RWPE2 (cell line): ENCODE measurements at regions not wholly inside any gene's neighbourhood (a gene's known extent, or its start where the extent isn't known, plus 50 kb on each side); places are given as distances from the start of the nearest gene placed in this dataset.

Experiments
- ATAC-seq: fragments of 200-7000 bp; cut with Tn5 transposase; 3 replicates; pipeline ENCODE4 v1.9.1; 2021; ENCODE audit warnings: low read depth
- DNase-seq: peaks from one replicate; pipeline ENCODE4 v3.0.0-alpha.2; 2020; ENCODE audit warnings: low spot score
- H3K27ac ChIP-seq: fragments of 450-650 bp; 2 replicates; pipeline ENCODE4 v1.5.1; 2017; ENCODE audit warnings: mild to moderate bottlenecking; ENCODE audit not compliant: poor library complexity, severe bottlenecking
- H3K27me3 ChIP-seq: fragments of 250-450 bp; sonication (Bioruptor Pico); 2 replicates; pipeline ENCODE4 v1.5.1; 2021; ENCODE audit warnings: mild to moderate bottlenecking, moderate library complexity; ENCODE audit not compliant: insufficient read depth, poor library complexity, severe bottlenecking
- H3K36me3 ChIP-seq: fragments of 250-450 bp; sonication (Bioruptor Pico); 2 replicates; pipeline ENCODE4 v1.5.1; 2020; ENCODE audit warnings: low read depth, mild to moderate bottlenecking, moderate library complexity
- H3K4me1 ChIP-seq: fragments of 250-450 bp; sonication (Bioruptor Pico); 2 replicates; pipeline ENCODE4 v1.5.1; 2021; ENCODE audit warnings: mild to moderate bottlenecking, moderate library complexity; ENCODE audit not compliant: insufficient read depth, poor library complexity, severe bottlenecking
- H3K4me3 ChIP-seq: fragments of 250-450 bp; sonication (Bioruptor Pico); 2 replicates; pipeline ENCODE4 v1.5.1; 2021; ENCODE audit warnings: mild to moderate bottlenecking, moderate library complexity; ENCODE audit not compliant: severe bottlenecking
- H3K9me3 ChIP-seq: fragments of 250-450 bp; sonication (Bioruptor Pico); 2 replicates; pipeline ENCODE4 v1.5.1; 2021; ENCODE audit warnings: mild to moderate bottlenecking, moderate library complexity; ENCODE audit not compliant: severe bottlenecking
- TF ChIP-seq, protein P1 (sequence below): fragments of 450-650 bp; IDR thresholded peaks from one replicate; pipeline ENCODE4 v1.5.1; 2017; ENCODE audit warnings: mild to moderate bottlenecking, moderate library complexity; ENCODE audit not compliant: poor library complexity, severe bottlenecking

DNA sequence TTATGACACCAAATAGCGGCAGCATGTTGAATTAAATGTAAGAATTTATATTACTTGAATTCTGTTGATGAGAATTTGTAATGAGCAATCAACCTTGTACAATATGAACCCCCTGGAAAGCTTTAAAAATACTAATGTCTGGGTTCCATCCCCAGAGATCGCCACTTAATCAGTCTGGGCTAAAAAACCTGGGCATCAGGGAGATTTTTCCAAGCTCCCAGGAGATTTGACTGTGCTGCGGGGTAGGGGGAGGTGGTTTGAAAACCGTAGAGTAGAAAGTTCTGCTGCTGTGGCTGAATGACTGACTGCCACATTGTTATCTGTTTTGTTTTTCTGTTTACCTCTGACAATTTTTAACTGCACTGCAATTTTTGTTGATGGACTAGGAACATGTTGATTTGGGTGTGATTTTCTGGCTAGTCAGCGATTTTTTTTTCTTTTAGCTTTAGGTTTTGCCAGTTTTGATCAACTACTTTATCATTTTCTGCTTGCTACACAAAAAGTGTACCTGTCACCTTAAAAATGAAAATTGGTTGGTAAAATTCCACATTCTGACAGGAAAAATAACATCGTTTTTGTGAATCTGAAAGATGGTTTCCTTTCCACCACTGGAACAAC, 79.3 kb downstream of the PCTP start:
- no peak for ATAC-seq

GRCh38 chr17:55830699-55831471, 80.0 kb downstream of the PCTP start:
- no peak overlapping the region for H3K4me3 ChIP-seq
- no peaks in the 10 kb centered on the region for H3K36me3 ChIP-seq
- ATAC-seq (no peak), DNase-seq (no peak)
- no peak overlapping the region for H3K27ac ChIP-seq
- TF ChIP-seq, protein P1, sequence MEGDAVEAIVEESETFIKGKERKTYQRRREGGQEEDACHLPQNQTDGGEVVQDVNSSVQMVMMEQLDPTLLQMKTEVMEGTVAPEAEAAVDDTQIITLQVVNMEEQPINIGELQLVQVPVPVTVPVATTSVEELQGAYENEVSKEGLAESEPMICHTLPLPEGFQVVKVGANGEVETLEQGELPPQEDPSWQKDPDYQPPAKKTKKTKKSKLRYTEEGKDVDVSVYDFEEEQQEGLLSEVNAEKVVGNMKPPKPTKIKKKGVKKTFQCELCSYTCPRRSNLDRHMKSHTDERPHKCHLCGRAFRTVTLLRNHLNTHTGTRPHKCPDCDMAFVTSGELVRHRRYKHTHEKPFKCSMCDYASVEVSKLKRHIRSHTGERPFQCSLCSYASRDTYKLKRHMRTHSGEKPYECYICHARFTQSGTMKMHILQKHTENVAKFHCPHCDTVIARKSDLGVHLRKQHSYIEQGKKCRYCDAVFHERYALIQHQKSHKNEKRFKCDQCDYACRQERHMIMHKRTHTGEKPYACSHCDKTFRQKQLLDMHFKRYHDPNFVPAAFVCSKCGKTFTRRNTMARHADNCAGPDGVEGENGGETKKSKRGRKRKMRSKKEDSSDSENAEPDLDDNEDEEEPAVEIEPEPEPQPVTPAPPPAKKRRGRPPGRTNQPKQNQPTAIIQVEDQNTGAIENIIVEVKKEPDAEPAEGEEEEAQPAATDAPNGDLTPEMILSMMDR = no peak
- no peaks in the 10 kb centered on the region for H3K9me3 ChIP-seq
- H3K27me3 ChIP-seq = peaks cover 31% of the 10 kb centered on the region
- H3K4me1 ChIP-seq = no peaks in the 10 kb centered on the region

More for the DNA sequence above, 79.3 kb downstream of the PCTP start:
- H3K4me3 ChIP-seq = no peak overlapping the region
- H3K36me3 ChIP-seq = no peaks in the 10 kb centered on the region
- peaks cover 31% of the 10 kb centered on the region for H3K27me3 ChIP-seq
- no peak for DNase-seq
- no peaks in the 10 kb centered on the region for H3K9me3 ChIP-seq
- H3K27ac ChIP-seq = no peak overlapping the region
- TF ChIP-seq, protein P1 = no peak
- H3K4me1 ChIP-seq = no peaks in the 10 kb centered on the region

DNA sequence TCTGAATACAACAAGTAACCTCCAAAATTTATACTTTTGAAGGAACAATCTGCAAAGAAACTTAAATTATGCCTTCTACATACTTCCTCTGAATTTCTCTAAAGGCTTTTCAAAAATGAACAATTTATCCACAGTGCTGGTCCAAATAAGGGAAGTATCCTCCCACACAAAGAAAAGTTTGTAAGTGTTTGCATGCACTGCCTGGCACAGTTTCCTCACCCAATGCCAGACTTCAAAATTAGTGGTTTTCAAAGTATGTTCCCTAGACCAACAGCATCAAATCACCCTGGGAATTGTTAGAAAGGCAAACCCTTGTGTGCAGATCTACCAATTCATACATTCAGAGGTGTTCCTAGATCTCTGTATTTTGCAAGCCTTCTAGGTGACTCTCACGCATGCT, 82.5 kb downstream of the PCTP start:
- no peak for DNase-seq

GRCh38 chr17:55842405-55843158, 91.7 kb downstream of the PCTP start:
- TF ChIP-seq, protein P1 = no peak
- no peak for ATAC-seq
- no peak for DNase-seq
- H3K9me3 ChIP-seq = no peaks in the 10 kb centered on the region
- H3K4me1 ChIP-seq = no peaks in the 10 kb centered on the region
- H3K4me3 ChIP-seq = no peak overlapping the region
- no peaks in the 10 kb centered on the region for H3K36me3 ChIP-seq
- peaks cover 8% of the 10 kb centered on the region for H3K27me3 ChIP-seq
- H3K27ac ChIP-seq = no peak overlapping the region

More for the DNA sequence above, 82.5 kb downstream of the PCTP start:
- no peak overlapping the region for H3K4me3 ChIP-seq
- H3K9me3 ChIP-seq = no peaks in the 10 kb centered on the region
- no peaks in the 10 kb centered on the region for H3K4me1 ChIP-seq
- no peak overlapping the region for H3K27ac ChIP-seq
- H3K27me3 ChIP-seq = peaks cover 31% of the 10 kb centered on the region
- TF ChIP-seq, protein P1 = no peak
- H3K36me3 ChIP-seq = no peaks in the 10 kb centered on the region
- no peak for ATAC-seq
